GM12878 (cell line): ENCODE measurements at regions not wholly inside any gene's neighbourhood (a gene's known extent, or its start where the extent isn't known, plus 50 kb on each side); places are given as distances from the start of the nearest gene placed in this dataset.

Source experiments
- ATAC-seq: fragments of 200-7000 bp; cut with Tn5 transposase; 3 replicates; pipeline ENCODE4 v1.9.1; 2020; ENCODE audit warnings: mild to moderate bottlenecking, moderate library complexity
- BruUV-seq: library from RNA; stranded (reverse); fragments of 400-500 nt; replicated peaks from 2 replicates; lab custom pipeline; 2021; lab: Mats Ljungman, UMichigan
- CTCF ChIA-PET: fragments of 300-600 bp; sonication (Branson Sonifier 250); formaldehyde crosslinking; extraction: SDS; loops from one replicate; lab custom pipeline; 2021; ENCODE audit warnings: inconsistent platforms; lab: Yijun Ruan, JAX
- POLR2A ChIA-PET: fragments of 350-600 bp; formaldehyde crosslinking; extraction: SDS; loops from one replicate; lab custom pipeline; 2021; ENCODE audit warnings: inconsistent platforms; lab: Charles Lee
- RAD21 ChIA-PET: fragments of 300-600 bp; sonication (Branson Sonifier 250); formaldehyde crosslinking; loops from one replicate; lab custom pipeline; 2023; ENCODE audit warnings: antibody characterized with exemption; ENCODE audit not compliant: unreplicated experiment; lab: Charles Lee
- SMC1A ChIA-PET: fragments of 300-600 bp; sonication (Branson Sonifier 250); formaldehyde crosslinking; loops from one replicate; lab custom pipeline; 2023; ENCODE audit not compliant: unreplicated experiment, uncharacterized antibody; lab: Charles Lee
- DNase-seq: peaks from one replicate; pipeline ENCODE4 v3.0.0-alpha.2; 2011; ENCODE audit warnings: low read depth, low spot score
- FAIRE-seq: peaks from 3 replicates; lab custom pipeline; 2011; peaks lifted over from hg19 to GRCh38; lab: Jason Lieb, UNC
- H2AFZ ChIP-seq: 2 replicates; pipeline ENCODE4 v1.6.0; 2011; ENCODE audit warnings: low read depth, low read length, control low read depth; ENCODE audit not compliant: control insufficient read depth
- H3K27ac ChIP-seq: 2 replicates; pipeline ENCODE4 v1.5.1; 2011; ENCODE audit warnings: control low read depth; ENCODE audit not compliant: control insufficient read depth, insufficient read depth
- H3K27me3 ChIP-seq, 2 experiments: replicated peaks in 1 of 2; 2 replicates each; pipeline versions ENCODE4 v1.6.0 to v1.6.1; 2011; ENCODE audit warnings: low read length in 1 of 2; ENCODE audit not compliant: control insufficient read depth in 2 of 2, insufficient read depth in 2 of 2
- H3K36me3 ChIP-seq, 2 experiments: 2 replicates each; pipeline ENCODE4 v1.5.1; 2011; ENCODE audit warnings: low read length in 1 of 2; ENCODE audit not compliant: control insufficient read depth in 2 of 2, insufficient read depth in 2 of 2
- H3K4me1 ChIP-seq: 2 replicates; pipeline ENCODE4 v1.6.1; 2011; ENCODE audit warnings: mild to moderate bottlenecking, low read length, moderate library complexity, mixed read lengths; ENCODE audit not compliant: control insufficient read depth, insufficient read depth
- H3K4me2 ChIP-seq: 2 replicates; pipeline ENCODE4 v1.6.0; 2011; ENCODE audit warnings: control low read depth; ENCODE audit not compliant: control insufficient read depth, insufficient read depth
- H3K4me3 ChIP-seq: fragments of 200-600 bp; sonication (generic); 2 replicates; pipeline ENCODE4 v1.5.1; 2016
- H3K79me2 ChIP-seq: 2 replicates; pipeline ENCODE4 v1.6.0; 2011; ENCODE audit warnings: low read length; ENCODE audit not compliant: control insufficient read depth, insufficient read depth
- H3K9ac ChIP-seq: 2 replicates; pipeline ENCODE4 v1.8.0; 2011; ENCODE audit warnings: low read length, control low read depth, mixed read lengths; ENCODE audit not compliant: control insufficient read depth, insufficient read depth
- H3K9me3 ChIP-seq: replicated peaks from 3 replicates; pipeline ENCODE4 v1.5.1; 2011; ENCODE audit warnings: mild to moderate bottlenecking, low read length; ENCODE audit not compliant: control insufficient read depth, insufficient read depth
- H4K20me1 ChIP-seq: 2 replicates; pipeline ENCODE4 v1.6.0; 2011; ENCODE audit not compliant: control insufficient read depth, insufficient read depth
- BACH1 ChIP-seq: fragments of 450-650 bp; IDR thresholded peaks from 2 replicates; pipeline ENCODE4 v1.6.1; 2017; ENCODE audit warnings: mild to moderate bottlenecking, borderline replicate concordance
- E4F1 ChIP-seq: fragments of 450-650 bp; IDR thresholded peaks from 2 replicates; pipeline ENCODE4 v1.6.1; 2018; ENCODE audit warnings: borderline replicate concordance, mild to moderate bottlenecking; ENCODE audit not compliant: partially characterized antibody
- FOS ChIP-seq: IDR thresholded peaks from 3 replicates; pipeline ENCODE4 v1.6.1; 2011; ENCODE audit warnings: borderline replicate concordance; ENCODE audit not compliant: insufficient read length; ENCODE audit errors: extremely low read depth
- FOXK2 ChIP-seq: fragments of 450-650 bp; IDR thresholded peaks from 2 replicates; pipeline ENCODE4 v1.6.1; 2017; ENCODE audit warnings: mild to moderate bottlenecking, moderate library complexity
- JUND ChIP-seq: IDR thresholded peaks from 2 replicates; pipeline ENCODE4 v1.6.1; 2012; ENCODE audit warnings: low read depth, mild to moderate bottlenecking, low read length, improper control_type of control experiment, moderate library complexity
- KDM1A ChIP-seq: fragments of 200-600 bp; sonication (generic); IDR thresholded peaks from 2 replicates; pipeline ENCODE4 v1.6.1; 2016; ENCODE audit warnings: borderline replicate concordance
- NFYA ChIP-seq: IDR thresholded peaks from 2 replicates; pipeline ENCODE4 v1.6.1; 2011; ENCODE audit warnings: low read depth, mild to moderate bottlenecking, low read length, improper control_type of control experiment, borderline replicate concordance
- NR2F1 ChIP-seq: fragments of 450-650 bp; conservative IDR thresholded peaks from 2 replicates; pipeline ENCODE4 v1.6.1; 2017; ENCODE audit warnings: mild to moderate bottlenecking
- SIX5 ChIP-seq: IDR thresholded peaks from 2 replicates; pipeline ENCODE4 v1.6.1; 2011; ENCODE audit warnings: mild to moderate bottlenecking, low read depth, low read length, moderate library complexity; ENCODE audit not compliant: severe bottlenecking
- STAT1 ChIP-seq: fragments of 450-650 bp; conservative IDR thresholded peaks from 2 replicates; pipeline ENCODE4 v1.6.1; 2014; ENCODE audit warnings: antibody characterized with exemption, mild to moderate bottlenecking
- ZNF207 ChIP-seq: fragments of 450-650 bp; IDR thresholded peaks from 2 replicates; pipeline ENCODE4 v1.6.1; 2014; ENCODE audit warnings: antibody characterized with exemption, mild to moderate bottlenecking, borderline replicate concordance
- ZNF622 ChIP-seq: fragments of 450-650 bp; IDR thresholded peaks from 2 replicates; pipeline ENCODE4 v1.6.1; 2017; ENCODE audit warnings: mild to moderate bottlenecking, inconsistent platforms
- ZZZ3 ChIP-seq: IDR thresholded peaks from 2 replicates; pipeline ENCODE4 v1.6.1; 2011; ENCODE audit warnings: low read depth; ENCODE audit not compliant: control insufficient read depth, insufficient read length
- WGBS: methylation state at CpG from one replicate; pipeline ENCODE4 v1.1.6; 2016; ENCODE audit warnings: low lambda C conversion rate; ENCODE audit not compliant: insufficient replicate concordance, insufficient coverage; ENCODE audit errors: missing lambda C conversion rate; 5-methylcytosine and 5-hydroxymethylcytosine counted together
- in situ Hi-C: fragments of 300-500 bp; cut with MboI; formaldehyde crosslinking; loops from 9 replicates; pipeline ENCODE4 v1.14.3; 2018; ENCODE audit warnings: mixed read lengths
- intact Hi-C: fragments of 100-400 bp; cut with micrococcal nuclease; formaldehyde crosslinking; loops from one replicate; pipeline ENCODE4 v1.14.2; 2022; ENCODE audit not compliant: unreplicated experiment

- TF ChIP-seq ZZZ3: no peak
- no peak for TF ChIP-seq ZNF207
- no peak for TF ChIP-seq STAT1
- no peak for TF ChIP-seq ZNF622
These were observed 81.4 kb downstream of the MRM1 start (continued) for GRCh38 chr17:36682773-36683172.

GRCh38 chr17:36683387-36683786, 82.0 kb downstream of the MRM1 start:
- FAIRE-seq: no peak
- WGBS: 28% methylated on average over 5 of the region's 5 CpGs
- intact Hi-C loops: no loop called here

More at GRCh38 chr17:36683387-36683786, 82.0 kb downstream of the MRM1 start:
- Histone ChIP-seq H3K4me3 (no peak overlapping the region), H3K79me2 (no peaks in the 10 kb centered on the region), H3K36me3 (no peaks in the 10 kb centered on the region), H2AFZ (no peak overlapping the region), H3K4me1 (no peaks in the 10 kb centered on the region)
- TF ChIP-seq E4F1 (no peak), BACH1 (no peak), JUND (no peak), SIX5 (no peak), FOXK2 (no peak), KDM1A (no peak), ZZZ3 (no peak), NFYA (no peak), FOS (no peak), NR2F1 (no peak)
- TF ChIP-seq, all 136 proteins: peak for 0
- ChIA-PET RAD21 (no interaction called here), POLR2A (no interaction called here), CTCF (interaction anchor here (0.7 kb wide), 1 partner anchor 572 kb away, joined by 4 read pairs; no protein-coding TSS in a partner anchor), SMC1A (interaction anchor here (1.2 kb wide), 1 partner anchor 376 kb away, joined by 3 read pairs; no protein-coding TSS in a partner anchor)
- BruUV-seq: no TSS peak
- peaks cover 0 to 3% of the 10 kb centered on the region in 2 experiments; a peak in 2 of 4 replicates for H3K27me3 ChIP-seq
- ATAC-seq (no peak), DNase-seq (no peak)
- H3K9me3 ChIP-seq: no peaks in the 10 kb centered on the region
- in situ Hi-C loops: no loop called here
- H3K27ac ChIP-seq: no peak overlapping the region
- H4K20me1 ChIP-seq: no peaks in the 10 kb centered on the region
- H3K9ac ChIP-seq: no peak overlapping the region
- no peak overlapping the region for H3K4me2 ChIP-seq
